ENCODE measurements at regions not wholly inside any gene's neighbourhood (a gene's known extent, or its start where the extent isn't known, plus 50 kb on each side); places are given as distances from the start of the nearest gene placed in this dataset.
A peak's percentile ranks its signal among the peaks of the same experiment; 100 is the strongest.

- TF ChIP-seq TCF4 (CRISPR knock-in tag; IDR thresholded peaks at IDR 0.05; ENCODE audit: borderline replicate concordance) (peak; percentile 21; the same call in 1 of the 2 replicates), CSRNP3 (CRISPR knock-in tag; IDR thresholded peaks at IDR 0.05) (no peak)
- ATAC-seq: peak; percentile 86
These were observed 244.9 kb downstream of the LOXHD1 start for GRCh38 chr18:46411867-46412690.

GRCh38 chr18:46412916-46413315 is 244.1 kb downstream of the LOXHD1 start:
- TF ChIP-seq CREB5 (CRISPR knock-in tag; IDR thresholded peaks at IDR 0.05; ENCODE audit: low read depth) (no peak), ZFP3 (CRISPR knock-in tag; IDR thresholded peaks at IDR 0.05) (no peak), POU6F1 (CRISPR knock-in tag; IDR thresholded peaks at IDR 0.05; ENCODE audit: borderline replicate concordance, low read depth) (no peak), CSRNP3 (CRISPR knock-in tag; IDR thresholded peaks at IDR 0.05) (no peak), TSHZ2 (CRISPR knock-in tag; IDR thresholded peaks at IDR 0.05) (no peak), TCF4 (CRISPR knock-in tag; IDR thresholded peaks at IDR 0.05; ENCODE audit: borderline replicate concordance) (no peak)
- no peak for ATAC-seq

GRCh38 chr18:46413684-46414083 is 243.3 kb downstream of the LOXHD1 start:
- ATAC-seq: no peak
- no peak for TF ChIP-seq ISL1 (CRISPR knock-in tag; IDR thresholded peaks at IDR 0.05)
- no peak for TF ChIP-seq POU6F1 (CRISPR knock-in tag; IDR thresholded peaks at IDR 0.05; ENCODE audit: borderline replicate concordance, low read depth)
- TF ChIP-seq BACH2 (CRISPR knock-in tag; IDR thresholded peaks at IDR 0.05; ENCODE audit: borderline replicate concordance): no peak
- TF ChIP-seq SNAI2 (CRISPR knock-in tag; IDR thresholded peaks at IDR 0.05): no peak
- TF ChIP-seq GLIS3 (CRISPR knock-in tag; IDR thresholded peaks at IDR 0.05): no peak
- TF ChIP-seq ESRRG (CRISPR knock-in tag; IDR thresholded peaks at IDR 0.05): no peak
- no peak for TF ChIP-seq ZNF8 (CRISPR knock-in tag; IDR thresholded peaks at IDR 0.05)
- no peak for TF ChIP-seq CSRNP3 (CRISPR knock-in tag; IDR thresholded peaks at IDR 0.05)
- TF ChIP-seq TCF4 (CRISPR knock-in tag; IDR thresholded peaks at IDR 0.05; ENCODE audit: borderline replicate concordance): no peak
- TF ChIP-seq CREB5 (CRISPR knock-in tag; IDR thresholded peaks at IDR 0.05; ENCODE audit: low read depth): no peak
- no peak for TF ChIP-seq ARNTL (CRISPR knock-in tag; IDR thresholded peaks at IDR 0.05; ENCODE audit: borderline replicate concordance, low read depth)
- TF ChIP-seq ZNF565 (CRISPR knock-in tag; conservative IDR thresholded peaks at IDR 0.05; ENCODE audit: low read depth): no peak
- TF ChIP-seq ZFP30 (CRISPR knock-in tag; IDR thresholded peaks at IDR 0.05): no peak
- no peak for TF ChIP-seq PATZ1 (CRISPR knock-in tag; IDR thresholded peaks at IDR 0.05; ENCODE audit: borderline replicate concordance)
- TF ChIP-seq TOX (CRISPR knock-in tag; IDR thresholded peaks at IDR 0.05; ENCODE audit: borderline replicate concordance): no peak
- no peak for TF ChIP-seq CSDC2 (CRISPR knock-in tag; IDR thresholded peaks at IDR 0.05)
- no peak for TF ChIP-seq RARB (CRISPR knock-in tag; IDR thresholded peaks at IDR 0.05)

Measured in SK-N-SH treated with all-trans-retinoic acid at 6 μM for 48 hours (cell line).